ENCODE measurements at regions not wholly inside any gene's neighbourhood (a gene's known extent, or its start where the extent isn't known, plus 50 kb on each side); places are given as distances from the start of the nearest gene placed in this dataset.

GRCh38 chr10:30115626-30115940 is 56.2 kb upstream of the JCAD start:
- no peak for DNase-seq

- DNase-seq = no peak
Measured at GRCh38 chr10:30114881-30115625, 55.7 kb upstream of the JCAD start.

- DNase-seq = no peak
Measured at GRCh38 chr10:30114401-30114800, 55.0 kb upstream of the JCAD start.

GRCh38 chr10:30111340-30112022 is 52.1 kb upstream of the JCAD start:
- DNase-seq = no peak

Data from CD4-positive, alpha-beta T cell treated with Interleukin-17A for 1 hour (primary cell).